ENCODE measurements at regions not wholly inside any gene's neighbourhood (a gene's known extent, or its start where the extent isn't known, plus 50 kb on each side); places are given as distances from the start of the nearest gene placed in this dataset.

GRCh38 chr2:121135168-121135853, 149.7 kb downstream of the TFCP2L1 start:
- TF ChIP-seq RFX5 (IDR thresholded peaks at IDR 0.05) (no peak), NPAS2 (CRISPR knock-in tag; IDR thresholded peaks at IDR 0.05; ENCODE audit: borderline replicate concordance) (no peak), REST (IDR thresholded peaks at IDR 0.05) (no peak), POLR2A (IDR thresholded peaks at IDR 0.05; ENCODE audit: low read length) (no peak), RCOR1 (IDR thresholded peaks at IDR 0.05; ENCODE audit: low read depth, low read length) (no peak), CTCF (IDR thresholded peaks at IDR 0.05) (no peak)
